GM19463 (cell line): ENCODE measurements at regions not wholly inside any gene's neighbourhood (a gene's known extent, or its start where the extent isn't known, plus 50 kb on each side); places are given as distances from the start of the nearest gene placed in this dataset.

Experiments used
- ATAC-seq: cut with Tn5 transposase; IDR thresholded peaks from one replicate; pipeline ENCODE4 v1.9.1; 2021; ENCODE audit warnings: mild to moderate bottlenecking, moderate library complexity; ENCODE audit not compliant: unreplicated experiment

DNA sequence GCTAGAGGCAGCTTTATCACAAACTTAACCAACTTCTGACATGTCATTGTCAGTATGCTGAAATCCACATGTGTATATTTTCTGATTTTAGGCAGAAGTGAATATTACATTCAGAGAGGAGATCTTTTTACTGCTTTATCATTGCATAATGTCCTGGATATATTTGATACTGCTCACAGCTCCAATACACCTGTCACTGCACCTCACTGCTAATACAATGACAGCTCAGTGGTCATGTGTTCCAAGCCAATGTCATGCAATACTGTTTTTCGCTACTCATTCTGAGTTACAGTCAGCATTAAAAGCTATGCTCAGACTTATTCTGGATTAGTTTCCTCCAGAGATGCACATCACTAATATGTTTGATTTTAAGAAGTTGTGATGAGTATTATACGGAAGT lies 1604.6 kb downstream of the HACE1 start:
- ATAC-seq: no peak

DNA sequence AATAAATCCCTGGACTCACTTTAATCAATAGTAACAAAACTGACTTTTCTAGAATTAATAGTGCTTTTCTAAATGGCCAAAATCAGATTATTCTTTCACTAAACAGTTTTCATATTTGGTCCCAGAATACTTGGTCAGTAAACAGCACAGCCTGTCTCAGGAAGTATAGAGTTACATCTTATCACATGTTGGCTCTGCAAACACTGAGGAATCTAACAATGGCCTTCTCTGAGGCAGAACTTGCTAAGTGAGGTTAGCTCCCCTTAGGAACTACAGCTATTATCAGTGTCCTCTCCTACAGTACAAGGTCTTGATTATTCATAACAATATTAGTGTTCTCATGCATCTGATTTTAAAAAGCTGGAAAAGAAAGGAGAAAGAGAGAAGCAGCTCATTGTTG lies 1622.8 kb downstream of the HACE1 start:
- ATAC-seq: no peak

DNA sequence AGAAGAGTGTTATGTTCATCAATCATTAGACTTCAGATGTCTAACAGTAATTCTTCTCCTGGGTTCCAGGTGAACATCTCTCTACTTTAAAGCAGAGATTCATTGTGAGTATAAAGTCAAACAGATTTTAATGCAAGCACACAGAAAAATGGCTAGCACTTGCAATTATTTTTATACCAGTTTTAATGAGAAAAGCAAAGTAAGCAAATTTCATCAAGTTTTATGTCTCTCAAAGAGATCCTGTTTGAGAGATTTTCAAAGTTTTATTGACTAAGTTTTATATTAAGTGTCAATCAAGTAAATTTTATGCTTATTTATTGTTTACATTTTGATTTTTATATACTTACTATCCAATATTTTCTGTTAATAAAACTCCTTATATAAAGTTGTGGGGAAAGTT lies 1628.5 kb downstream of the HACE1 start:
- ATAC-seq: no peak

DNA sequence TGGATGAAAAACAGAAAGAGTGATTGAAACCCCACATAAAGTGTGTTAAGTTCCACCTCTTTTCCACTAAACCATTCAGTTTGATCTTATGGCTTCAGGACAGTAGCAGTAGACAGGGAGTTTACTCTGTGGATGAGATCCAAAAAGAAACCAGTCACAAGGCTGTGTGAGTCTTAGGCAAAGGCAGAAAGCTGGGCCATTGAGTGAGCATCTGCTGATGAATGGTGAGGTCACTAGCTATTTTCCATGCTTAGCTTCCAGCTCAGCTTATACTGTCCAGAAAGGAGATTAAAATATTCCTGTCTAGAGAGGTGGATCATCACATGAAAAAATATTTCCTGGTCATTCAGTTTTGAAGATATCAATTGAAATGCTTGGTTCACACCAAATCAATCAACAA lies 1643.9 kb downstream of the HACE1 start:
- no peak for ATAC-seq

DNA sequence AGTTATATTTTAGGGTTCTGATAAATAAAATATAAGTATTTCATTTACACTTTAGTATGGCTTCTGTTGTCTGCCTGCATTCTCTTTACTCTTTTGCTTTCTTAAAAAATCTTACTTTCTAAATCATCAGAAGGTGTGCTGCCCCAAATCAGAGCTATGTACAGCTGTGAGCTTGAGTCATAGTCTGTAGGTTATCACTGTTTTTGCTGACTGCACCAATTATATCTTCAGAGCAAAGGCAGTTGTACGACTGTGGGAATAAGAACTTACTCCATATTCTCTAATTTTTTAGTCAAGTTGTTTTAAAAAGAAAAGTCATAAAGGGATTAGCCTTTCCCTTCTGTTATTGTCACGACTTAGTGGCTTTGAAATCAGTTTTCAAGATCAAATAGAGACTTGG lies 1649.0 kb downstream of the HACE1 start:
- no peak for ATAC-seq

DNA sequence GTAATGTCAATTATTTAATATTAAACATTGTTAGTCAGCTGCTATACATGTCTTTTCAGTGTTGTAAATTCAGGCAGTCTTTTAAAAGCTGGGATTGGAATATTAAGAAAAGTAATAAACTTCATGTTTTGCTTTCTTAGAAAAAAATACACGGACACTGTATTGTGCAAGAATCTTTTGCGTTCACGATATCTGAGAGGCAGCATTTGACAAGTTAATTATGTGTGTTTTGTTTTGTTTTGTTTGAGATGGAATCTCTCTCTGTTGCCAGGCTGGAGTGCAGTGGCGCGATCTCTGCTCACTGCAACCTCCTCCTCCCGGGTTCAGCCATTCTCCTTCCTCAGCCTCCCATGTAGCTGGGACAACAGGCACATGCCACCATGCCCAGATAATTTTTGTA lies 1661.3 kb downstream of the HACE1 start:
- ATAC-seq: no peak

DNA sequence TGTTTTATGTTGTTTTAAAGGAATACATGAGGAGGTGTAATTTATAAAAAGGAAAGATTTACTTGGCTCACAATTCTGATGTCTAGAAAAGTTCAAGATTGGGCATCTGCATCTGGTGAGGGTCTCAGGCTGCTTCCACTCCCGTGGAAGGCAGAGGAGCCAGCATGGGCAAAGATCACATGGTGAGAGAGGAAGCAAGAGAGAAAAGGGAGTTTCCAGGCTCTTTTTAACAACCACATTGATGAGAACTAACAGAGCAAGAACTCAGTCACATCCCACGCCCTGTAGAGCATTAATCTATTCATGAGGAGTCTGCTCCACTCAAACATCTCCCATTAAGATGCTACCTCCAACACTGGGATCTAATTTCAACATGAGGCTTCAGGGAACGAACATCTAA lies 1666.3 kb downstream of the HACE1 start:
- ATAC-seq: peak; percentile 79

DNA sequence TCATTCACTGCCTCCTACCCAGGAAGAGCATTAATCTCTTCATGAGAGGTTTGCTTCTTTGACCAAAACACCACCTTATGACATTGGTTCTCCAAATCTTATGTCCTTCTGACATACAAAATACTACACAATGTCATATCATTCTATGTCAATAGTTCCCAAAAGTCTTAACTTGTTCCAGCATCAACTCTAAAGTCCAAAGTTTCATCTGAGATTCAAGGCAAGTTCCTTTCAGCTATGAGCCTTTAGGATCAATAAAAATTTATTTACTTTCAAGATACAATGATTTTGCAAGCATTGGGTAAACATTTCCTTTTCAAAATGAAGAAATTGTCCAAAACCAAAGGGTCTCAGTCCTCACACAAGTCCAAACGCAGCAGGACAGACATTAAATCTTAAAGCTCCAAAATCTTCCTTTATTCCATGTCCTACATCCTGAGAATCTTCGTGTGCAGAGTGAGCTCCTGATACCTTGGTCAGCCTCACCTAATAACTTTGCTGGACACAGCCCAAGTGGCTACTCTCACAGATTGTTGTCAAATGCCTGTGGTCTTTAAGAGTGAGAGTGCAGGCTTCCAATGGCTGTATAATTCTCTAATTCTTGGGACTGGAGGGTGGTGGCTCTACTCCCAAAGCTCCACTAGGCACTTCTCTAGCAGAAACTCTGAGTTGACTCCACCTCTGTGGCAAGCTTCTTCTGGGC lies 1668.2 kb downstream of the HACE1 start:
- ATAC-seq: no peak

DNA sequence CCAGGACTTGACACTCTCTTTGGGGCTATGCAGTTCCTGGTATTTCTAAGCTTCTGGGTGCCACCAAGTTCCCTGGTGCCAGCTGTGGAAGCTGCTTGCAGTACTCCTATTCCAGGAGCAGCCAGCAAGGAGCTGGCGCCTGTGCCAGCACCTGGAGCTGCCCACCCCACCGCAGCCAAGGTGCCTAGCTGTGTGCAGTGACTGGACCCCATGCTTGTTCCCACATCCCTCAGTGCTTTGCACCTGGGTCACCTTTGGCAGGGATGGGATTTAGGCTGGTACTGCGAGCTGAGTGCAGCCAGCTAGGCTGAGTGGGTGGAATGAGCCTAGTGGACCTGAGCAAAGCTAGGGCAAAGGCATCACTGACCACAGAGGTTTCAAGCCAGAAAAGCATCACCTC lies 1674.9 kb downstream of the HACE1 start:
- no peak for ATAC-seq

DNA sequence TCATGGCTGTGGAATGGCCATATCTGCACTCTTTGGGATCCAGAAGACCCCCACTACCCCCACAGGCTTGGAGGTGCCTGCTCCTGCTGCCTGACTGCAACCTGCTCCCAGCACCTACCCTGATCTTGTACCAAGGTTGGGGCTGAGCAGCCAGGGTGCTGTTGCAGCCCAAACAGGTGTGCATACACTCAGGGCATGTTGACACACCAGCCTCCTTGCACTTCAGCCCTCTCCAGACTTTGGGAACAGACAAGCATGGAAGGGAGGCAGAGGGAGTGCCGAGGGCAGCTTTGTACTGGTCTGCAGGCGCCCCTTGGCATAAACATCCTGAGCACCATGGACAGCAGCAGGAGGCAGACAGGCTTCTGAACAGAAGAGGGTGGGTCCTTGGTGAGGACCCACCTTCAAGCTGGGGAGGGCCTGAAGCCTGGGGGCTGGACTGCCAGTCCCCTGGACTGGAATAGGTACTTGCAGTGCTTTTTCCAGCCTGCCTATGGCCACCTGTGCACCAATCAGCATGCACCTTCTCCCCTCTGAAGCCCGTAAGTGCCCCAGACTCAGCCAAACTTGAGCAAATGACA lies 1675.8 kb downstream of the HACE1 start:
- ATAC-seq: no peak

DNA sequence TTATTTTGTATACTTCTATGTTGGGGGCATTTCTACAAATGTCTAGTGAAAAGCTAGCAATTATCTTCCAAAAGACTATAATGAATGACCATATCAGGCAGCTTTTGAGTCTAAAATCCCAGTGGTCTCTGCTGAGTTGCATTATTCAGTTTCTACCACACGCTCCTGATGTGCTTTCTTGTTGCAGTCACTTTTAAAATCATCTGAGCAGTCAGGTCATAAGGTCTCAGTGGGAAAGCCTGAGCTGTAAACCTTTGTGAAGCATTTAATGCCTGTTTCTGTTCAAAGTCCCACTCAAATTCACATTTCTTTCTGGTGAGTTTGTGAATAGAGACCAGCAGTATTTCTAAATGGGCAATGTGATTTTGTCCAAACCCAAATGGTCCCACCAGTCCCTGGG lies 1681.5 kb downstream of the HACE1 start:
- ATAC-seq: no peak

DNA sequence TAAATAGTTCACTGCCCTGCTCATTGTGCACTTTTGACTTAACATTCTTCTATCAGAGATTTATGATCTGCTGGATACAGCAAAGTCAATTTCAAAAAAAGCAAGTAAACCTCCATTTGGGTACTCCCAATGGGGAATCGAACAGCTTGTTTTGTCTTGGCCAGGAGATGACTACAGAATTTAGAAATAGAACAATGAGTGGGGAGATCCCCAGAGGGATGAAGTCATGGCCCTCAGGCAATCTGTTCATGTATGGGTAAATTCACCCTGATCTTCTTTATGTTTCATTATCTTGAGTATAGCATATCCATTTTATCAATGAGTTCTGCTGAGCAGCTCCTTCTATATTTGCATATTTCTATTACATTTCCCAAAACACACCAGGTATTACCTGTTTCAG lies 1681.9 kb downstream of the HACE1 start:
- no peak for ATAC-seq

DNA sequence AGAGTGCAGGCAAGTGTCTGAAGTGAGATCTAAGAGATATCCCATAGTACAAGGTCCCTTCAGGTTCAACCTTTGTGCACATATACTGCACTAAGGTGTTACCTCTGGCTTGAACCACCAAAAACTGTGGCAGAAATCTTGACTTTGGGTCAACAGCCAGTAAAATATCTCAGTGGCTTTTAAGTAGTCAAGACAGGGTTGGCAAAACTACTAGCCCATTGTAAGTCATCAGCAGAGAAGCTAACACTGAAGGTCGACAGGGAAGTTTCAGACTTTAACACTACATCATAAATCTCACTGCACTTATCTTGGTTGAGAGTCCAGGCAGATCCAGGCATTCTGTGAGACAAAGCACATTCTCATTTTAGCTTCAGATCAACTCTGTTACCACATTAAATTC lies 1684.7 kb downstream of the HACE1 start:
- ATAC-seq: no peak

DNA sequence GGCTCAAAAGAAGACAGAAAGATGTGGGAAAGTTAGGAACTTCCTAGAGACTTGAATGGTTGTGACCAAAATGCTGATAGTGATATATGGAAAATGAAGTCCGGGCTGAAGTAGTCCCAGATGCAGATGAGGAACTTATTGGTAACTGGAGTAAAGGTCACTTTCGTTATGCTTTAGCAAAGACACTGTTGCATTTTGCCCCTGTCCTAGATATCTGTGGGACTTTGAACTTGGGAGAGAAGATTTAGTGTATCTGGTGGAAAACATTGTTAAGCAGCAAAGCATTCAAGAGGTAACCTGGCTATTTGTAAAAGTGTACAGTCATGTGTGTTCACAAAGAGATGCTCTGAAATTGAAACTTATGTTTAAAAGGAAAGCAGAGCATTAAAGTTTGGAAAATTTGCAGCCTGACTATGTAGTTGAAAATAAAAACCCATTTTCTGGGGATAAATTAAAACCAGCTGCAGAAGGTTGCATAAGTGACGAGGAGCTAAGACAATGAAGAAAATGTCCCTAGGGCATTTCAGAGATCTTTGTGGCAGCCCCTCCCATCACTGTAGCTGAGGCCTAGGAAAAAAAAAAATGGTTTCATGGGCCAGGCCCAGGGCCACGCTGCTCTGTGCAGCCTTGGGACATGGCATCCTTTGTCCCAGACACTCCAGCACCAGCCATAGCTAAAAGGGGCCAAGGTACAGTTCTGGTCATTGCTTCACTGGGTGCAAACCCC lies 1692.2 kb downstream of the HACE1 start:
- ATAC-seq: no peak

DNA sequence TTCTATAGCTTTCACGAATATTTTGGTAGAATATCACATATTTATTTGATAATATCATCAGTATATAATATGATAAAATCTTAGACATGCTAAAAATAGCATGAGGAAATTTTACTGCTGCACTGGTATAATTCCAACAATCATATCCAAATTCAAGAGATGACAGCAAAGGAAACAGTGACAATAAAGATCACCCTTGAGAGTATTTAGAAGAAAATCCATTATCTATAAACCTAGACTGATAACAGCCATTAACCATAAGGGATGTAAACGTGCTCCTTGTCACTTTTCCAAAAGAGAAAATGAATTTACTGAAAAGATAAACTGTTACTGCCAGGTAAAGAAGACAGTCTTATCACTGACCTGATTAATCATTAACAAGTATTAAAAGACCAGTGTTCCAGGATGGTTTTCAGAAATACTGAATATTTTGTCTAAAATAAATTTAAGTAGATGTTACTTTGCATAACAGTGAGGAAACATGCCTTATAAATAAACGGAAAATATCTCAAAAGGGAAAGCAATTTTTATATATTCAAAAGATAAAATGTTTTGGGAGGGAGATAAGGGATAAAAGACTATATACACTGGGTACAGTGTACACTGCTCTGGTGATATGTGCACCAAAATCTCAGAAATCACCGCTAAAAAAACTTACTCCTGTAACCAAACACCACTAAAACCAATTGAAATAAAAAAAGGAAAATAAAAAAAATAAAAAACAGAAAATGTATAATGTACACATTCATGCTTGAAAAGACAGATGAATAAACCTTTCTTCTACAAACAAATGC lies 1704.7 kb downstream of the HACE1 start:
- no peak for ATAC-seq

DNA sequence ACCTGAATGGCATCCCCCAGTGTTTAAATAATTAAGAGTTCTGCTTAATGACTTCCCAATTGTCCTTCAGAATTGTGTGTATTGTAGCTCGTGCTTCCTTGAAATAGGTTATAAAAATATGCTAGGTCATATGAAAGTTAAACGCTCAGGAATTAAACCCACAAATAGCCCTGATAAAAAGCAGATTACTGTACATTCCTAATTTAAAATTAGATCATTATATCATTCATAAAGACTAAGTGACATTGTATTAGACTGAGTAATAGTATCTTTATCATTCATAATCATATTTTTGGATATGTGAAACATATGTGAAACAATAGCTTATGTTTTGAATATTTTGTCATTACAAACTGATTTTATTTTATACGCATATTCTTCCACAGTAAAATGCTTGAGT lies 1706.7 kb downstream of the HACE1 start:
- ATAC-seq: no peak

DNA sequence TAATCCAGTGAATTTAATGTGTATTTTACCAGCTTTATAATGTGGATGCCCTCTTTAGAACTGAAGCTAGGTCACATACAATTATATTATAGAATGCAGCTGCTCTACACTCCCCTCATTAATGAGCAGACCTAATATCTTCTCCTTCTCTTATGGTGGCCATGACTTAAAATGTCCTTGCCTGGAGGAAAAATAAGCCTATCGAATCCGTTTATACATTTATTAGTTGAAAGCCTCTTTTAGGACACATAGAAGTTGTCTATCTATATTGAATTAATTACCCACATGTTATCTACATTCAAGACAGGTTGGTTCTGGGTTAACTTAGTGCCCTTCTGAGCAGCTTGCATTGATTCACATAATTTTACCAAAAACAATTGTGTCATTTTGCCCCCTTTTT lies 1716.8 kb downstream of the HACE1 start:
- ATAC-seq: no peak

DNA sequence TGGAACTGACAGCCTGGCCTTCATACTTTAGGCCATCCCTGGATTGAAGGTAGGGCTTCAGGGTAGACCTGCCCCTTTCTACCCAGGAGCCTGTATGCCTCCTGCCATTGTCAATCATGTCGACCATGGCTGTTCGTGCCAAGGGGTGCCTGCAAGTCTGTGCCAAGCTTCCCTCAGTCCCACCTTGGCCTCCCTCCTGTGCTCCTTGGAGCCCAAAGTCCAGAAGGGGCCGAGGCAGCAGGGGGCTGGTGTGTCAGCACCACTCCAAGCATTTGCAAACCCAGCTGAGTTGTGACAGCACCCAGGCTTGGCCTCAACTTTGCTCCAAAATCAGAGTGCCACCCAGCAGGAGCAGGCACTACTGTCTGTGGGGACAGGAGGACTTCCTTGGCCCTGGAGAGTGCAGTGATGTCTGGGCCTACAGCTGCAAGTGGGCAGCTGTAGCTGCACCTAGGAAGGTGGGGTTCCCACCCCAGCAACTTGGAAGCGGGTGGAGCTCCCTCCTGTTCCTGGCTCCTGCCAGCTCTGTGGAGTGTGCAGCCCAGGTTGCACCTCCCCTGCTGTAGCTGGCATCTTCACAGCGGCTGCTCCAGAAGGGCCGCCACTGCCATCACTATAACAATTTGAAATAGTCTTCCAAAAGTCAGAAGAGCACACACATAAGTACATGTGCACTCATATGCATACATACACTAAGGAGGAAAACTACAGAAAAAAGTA lies 1719.3 kb downstream of the HACE1 start:
- ATAC-seq: no peak

DNA sequence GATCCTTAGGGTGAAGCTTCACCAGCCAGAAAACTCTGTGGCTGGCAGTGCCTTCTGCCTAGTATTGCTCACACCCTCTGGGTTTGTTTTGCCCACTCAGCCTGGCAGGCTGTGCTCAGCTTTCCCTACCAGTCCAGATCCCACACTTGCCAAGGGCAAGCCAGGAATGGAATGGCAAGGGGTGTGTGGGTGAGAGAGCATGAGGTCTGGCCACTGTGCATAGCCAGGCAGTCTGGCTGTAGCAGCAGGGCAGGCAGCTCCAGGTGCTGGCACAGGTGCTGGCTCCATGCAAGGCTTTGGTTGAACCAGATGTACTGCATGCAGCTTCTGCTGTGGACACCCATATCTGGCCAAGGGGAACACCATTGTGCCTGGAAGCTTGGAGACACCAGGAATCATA lies 1720.3 kb downstream of the HACE1 start:
- no peak for ATAC-seq

DNA sequence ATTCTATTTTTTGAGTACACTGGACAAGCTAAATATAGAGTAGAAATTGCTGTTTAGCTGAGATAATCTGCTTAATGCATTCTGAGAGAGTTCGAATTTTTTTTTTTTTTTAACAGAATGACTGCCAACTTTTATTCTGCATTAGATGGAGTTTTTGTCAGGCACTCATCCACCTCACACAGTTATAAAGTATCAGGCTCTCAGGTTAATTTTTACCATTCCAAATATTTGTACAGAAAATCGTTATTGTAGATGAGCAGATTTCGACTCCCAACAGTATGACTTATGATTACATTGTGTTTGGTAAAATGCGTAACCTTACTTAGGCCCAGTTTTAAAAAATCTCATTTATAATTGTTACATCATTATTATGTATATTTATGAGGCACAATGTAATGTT lies 1731.0 kb downstream of the GRIK2 start:
- no peak for ATAC-seq
